GM21367 (cell line): ENCODE measurements at regions not wholly inside any gene's neighbourhood (a gene's known extent, or its start where the extent isn't known, plus 50 kb on each side); places are given as distances from the start of the nearest gene placed in this dataset.

ENCODE experiments used
- ATAC-seq: cut with Tn5 transposase; IDR thresholded peaks from one replicate; pipeline ENCODE4 v1.9.1; 2021; ENCODE audit not compliant: unreplicated experiment

- no peak for ATAC-seq
These were observed 474.4 kb downstream of the SH2D1A start for GRCh38 chrX:124820738-124821137.

- ATAC-seq: no peak
These were observed 481.0 kb downstream of the SH2D1A start for GRCh38 chrX:124827258-124827845.

- ATAC-seq: no peak
These were observed 483.6 kb downstream of the SH2D1A start for GRCh38 chrX:124829930-124830329.

- ATAC-seq: no peak
These were observed 482.9 kb upstream of the TEX13C start for GRCh38 chrX:124836786-124837185.

DNA sequence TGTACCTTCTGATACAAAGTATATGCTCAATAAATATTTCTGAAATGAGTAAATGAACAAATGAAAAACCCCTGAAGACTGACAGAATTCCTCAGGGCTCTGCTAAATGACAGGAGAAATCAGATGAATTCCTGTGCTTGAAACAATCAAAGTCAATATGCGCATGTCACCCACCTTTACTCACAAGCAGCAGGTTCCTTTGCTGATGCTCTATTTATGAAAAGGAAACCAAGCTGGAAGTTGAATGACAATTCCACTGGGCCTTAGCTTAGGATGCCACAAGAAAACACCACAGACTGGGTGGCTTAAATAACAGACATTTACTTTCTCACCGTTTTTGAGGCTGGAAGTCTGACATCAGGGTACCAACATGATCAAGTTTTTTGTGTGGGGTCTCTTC is 477.5 kb upstream of the TEX13C start:
- ATAC-seq: no peak

GRCh38 chrX:124860736-124861135 is 458.9 kb upstream of the TEX13C start:
- ATAC-seq: no peak

DNA sequence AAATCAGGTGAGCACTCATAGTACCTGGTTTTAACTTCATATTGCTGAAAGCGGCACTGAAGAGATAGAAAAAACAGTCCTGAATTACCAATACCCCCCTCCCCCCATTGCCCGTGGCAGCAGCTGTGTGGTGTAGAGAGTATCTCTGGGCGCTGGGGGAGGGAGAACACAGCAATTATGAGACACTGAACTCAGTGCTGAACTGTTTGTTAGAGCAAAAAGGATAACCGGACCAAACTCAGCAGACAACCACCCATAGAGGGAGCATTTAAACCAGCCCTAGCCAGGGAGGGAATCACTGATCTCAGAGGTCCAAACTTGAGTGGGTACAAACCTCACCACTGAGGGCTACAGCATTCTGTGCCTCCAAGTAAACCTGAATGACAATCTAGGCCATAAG is 457.4 kb upstream of the TEX13C start:
- ATAC-seq: no peak

DNA sequence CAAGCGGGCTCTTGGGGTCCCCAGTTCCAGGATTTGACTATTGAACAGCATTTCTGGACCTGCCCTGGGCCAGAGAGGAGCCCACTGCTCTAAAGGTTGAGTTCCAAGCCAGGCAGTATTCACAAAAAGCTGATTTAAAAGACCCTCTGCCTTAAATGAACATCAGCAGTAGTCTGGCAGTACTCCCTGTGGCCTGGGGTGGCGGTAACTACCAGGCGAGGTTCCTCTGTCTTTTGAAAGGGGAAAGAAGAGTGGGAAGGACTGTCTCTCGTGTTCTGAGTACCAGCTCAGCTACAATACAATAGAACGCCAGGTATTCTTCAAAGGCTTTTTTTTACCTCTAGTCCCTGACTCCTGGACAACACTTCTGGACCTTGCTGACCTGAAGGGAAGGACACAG is 456.4 kb upstream of the TEX13C start:
- ATAC-seq: no peak

DNA sequence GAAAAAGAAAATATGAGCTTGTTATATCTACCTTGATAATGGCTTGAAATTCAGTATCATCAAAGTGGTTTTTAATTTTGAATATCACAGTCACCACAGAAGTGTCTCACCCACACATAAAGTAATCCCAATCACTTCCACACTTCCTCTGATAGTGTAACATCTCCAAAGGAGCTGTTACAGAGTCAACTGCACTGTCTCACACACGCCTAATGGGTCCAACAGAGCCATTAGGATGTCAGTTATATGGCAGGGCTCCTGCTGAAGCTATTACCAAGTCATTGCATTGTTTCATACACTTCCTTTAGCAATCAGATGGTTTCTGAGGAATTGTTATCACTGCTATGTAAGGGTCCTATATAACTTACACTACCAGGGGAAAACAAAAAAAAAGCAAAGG is 432.1 kb upstream of the TEX13C start:
- ATAC-seq: no peak

- ATAC-seq: no peak
These were observed 423.7 kb upstream of the TEX13C start for GRCh38 chrX:124895947-124896346.

DNA sequence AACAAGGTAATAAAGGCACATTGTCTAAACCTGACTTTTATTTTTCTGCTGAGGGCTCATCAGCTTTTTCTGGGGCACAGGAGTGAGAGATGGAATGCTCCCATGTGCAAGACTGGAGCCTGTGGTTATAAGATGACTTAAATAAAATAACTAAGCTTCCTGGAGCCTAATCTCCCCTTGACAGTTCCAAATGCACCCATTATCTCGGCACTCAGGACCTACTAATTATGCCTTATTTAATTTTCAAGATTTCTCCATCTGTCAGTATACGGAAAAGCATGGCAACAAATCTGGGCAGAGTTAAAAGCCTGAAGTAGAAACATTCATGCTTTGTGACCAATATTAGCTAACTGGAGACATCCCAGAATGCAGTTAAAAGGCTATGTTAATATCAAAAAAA is 416.7 kb upstream of the TEX13C start:
- ATAC-seq: no peak

- ATAC-seq: no peak
These were observed 409.1 kb upstream of the TEX13C start for GRCh38 chrX:124910611-124911010.

- ATAC-seq: no peak
These were observed 402.7 kb upstream of the TEX13C start for GRCh38 chrX:124917011-124917410.

- no peak for ATAC-seq
These were observed 394.0 kb upstream of the TEX13C start for GRCh38 chrX:124925681-124926080.

DNA sequence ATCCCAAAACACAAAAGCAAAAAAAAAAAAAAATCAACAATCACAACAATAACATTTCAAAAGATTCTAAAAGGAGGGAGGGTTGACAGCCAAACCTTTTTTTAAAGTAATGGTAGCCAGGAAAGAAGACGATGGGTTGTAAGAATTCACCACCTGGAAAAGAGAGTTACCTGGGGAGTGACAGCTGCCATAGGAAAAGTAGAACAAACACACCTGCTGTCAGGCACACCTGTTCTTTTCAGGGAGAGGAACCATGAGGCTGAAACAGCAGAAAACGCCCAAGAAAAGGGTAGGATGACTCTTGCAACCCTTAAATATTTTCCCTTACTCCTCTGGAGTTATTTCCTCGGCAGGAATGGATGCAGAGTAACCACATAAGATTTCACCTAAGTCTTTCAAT is 388.4 kb upstream of the TEX13C start:
- ATAC-seq: no peak

- no peak for ATAC-seq
These were observed 387.7 kb upstream of the TEX13C start for GRCh38 chrX:124931958-124932357.

GRCh38 chrX:124938715-124939114 is 381.0 kb upstream of the TEX13C start:
- ATAC-seq: no peak

- ATAC-seq: no peak
These were observed 379.1 kb upstream of the TEX13C start for GRCh38 chrX:124940531-124940930.

GRCh38 chrX:124954402-124954801 is 365.3 kb upstream of the TEX13C start:
- ATAC-seq: no peak

GRCh38 chrX:124960454-124960853 is 359.2 kb upstream of the TEX13C start:
- ATAC-seq: no peak

GRCh38 chrX:124963717-124964116 is 356.0 kb upstream of the TEX13C start, which contains the start of gene TENM1:
TSS of gene TENM1 (minus strand) at chrX:124963817.
- no peak for ATAC-seq

- no peak for ATAC-seq
These were observed 344.2 kb upstream of the TEX13C start for GRCh38 chrX:124975456-124975855.

- ATAC-seq: no peak
These were observed 338.3 kb upstream of the TEX13C start for GRCh38 chrX:124981420-124981819.
